Activated CD8-positive, alpha-beta memory T cell treated with anti-CD3 and anti-CD28 coated beads for 36 hours (primary cell): ENCODE measurements at regions not wholly inside any gene's neighbourhood (a gene's known extent, or its start where the extent isn't known, plus 50 kb on each side); places are given as distances from the start of the nearest gene placed in this dataset.
"Not testable (repeated sequence)": the region's sequence is repeated elsewhere in the genome, so short reads cannot be mapped to it uniquely, and the experiment has no call there.

ENCODE experiments used
- CTCF ChIA-PET: fragments of 350-600 bp; sonication (Branson Sonifier 250); formaldehyde crosslinking; loops from one replicate; lab custom pipeline; 2021; ENCODE audit warnings: antibody characterized with exemption; lab: Charles Lee
- POLR2A ChIA-PET: fragments of 350-600 bp; sonication (Branson Sonifier 250); formaldehyde crosslinking; loops from one replicate; lab custom pipeline; 2021; ENCODE audit warnings: antibody characterized with exemption; lab: Charles Lee

DNA sequence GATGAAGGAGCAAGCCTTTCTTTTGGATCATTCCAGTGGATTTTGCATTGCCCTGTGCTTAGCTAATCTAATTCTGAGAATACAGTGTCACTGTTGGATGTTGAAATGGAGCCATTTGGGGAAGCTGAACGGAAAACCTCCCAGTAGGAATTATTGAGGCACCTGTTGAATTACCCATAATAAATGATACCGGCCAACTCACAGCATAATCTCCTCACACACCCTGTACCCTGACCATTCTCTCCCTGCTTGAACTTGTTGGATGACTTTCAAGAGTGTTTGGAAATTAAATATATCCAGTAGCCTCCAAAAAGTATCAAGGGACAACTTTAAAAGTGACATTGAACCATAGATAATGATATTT, 171.4 kb upstream of the HES1 start:
- ChIA-PET CTCF (interaction anchor here (0.5 kb wide), 1 partner anchor 674 kb away, joined by 4 read pairs; no protein-coding TSS in a partner anchor), POLR2A (interaction anchor here (0.6 to 1.4 kb wide), 2 partner anchors 107 to 117 kb away, joined by 3 read pairs; no protein-coding TSS in a partner anchor)

DNA sequence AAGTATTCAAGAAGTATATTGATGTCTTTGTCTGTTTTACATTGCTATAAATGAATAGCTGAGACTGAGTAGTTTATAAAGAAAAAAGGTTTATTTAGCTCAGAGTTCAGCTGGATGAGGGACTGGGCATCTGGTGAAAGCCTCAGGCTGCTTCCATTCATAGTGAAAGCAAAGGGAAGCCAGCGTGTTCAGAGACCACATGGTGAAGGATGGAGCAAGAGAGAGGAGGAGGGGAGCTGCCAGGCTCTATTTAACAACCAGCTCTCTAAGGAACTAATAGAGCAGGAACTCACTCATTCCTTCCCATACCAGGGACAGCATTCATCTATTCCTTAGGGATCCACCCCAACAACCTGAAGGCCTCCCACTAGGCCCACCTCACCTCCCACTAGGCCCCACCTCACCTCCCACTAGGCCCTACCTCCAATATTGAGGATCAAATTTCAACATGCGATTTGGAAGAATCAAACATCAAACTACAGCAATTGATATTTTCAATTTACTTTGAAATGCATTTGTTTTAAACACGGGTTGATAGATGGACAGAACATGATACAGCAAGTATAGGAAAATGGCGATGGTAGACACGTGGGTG, 167.5 kb upstream of the HES1 start:
- CTCF ChIA-PET: no interaction called here
- POLR2A ChIA-PET: no interaction called here

DNA sequence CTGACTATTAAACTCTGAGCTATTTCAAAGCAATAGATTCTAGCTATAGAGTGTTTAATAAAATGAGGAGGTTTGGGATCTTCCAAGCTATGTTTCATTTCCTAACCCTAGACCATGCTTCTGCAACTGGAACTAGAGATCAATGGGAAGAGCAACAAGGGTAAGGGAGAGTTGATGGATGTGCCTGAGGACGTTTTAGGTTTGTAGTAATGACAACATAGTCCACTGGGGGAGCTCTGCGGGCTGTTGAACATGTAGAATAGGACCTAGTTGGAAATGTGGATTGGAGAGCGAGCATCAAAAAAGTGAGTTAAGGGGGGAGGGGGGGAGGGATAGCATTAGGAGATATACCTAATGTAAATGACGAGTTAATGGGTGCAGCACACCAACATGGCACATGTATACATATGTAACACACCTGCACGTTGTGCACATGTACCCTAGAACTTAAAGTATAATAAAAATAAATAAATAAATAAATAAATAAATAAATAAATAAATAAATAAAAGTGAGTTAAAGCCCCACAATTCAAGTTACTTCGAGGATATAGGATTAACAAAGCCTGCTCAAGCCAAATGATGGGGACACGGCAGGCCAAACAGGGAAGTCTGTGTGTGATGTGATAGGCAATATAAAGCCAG, 165.7 kb upstream of the HES1 start:
- CTCF ChIA-PET, POLR2A ChIA-PET: not testable (repeated sequence)

DNA sequence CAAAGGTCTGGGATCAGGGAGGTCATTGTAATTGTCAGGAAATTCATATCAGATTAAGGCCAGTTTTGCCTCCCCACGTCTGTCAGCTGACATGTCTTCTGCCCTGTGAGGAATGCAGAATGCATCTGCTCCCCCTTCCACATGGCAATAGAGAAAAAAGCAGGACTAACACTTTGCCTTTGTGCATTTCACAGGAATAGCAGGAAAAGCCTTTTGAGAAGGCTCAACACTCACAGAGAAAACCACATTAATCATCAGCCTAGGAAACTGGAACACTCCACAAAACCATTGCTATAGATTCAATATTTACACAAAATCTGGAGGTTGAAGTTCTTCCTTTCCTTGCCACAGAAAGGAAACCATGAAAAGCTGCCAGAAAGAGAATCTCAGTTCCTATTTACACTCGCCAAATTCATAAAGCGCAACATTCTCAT, 165.2 kb upstream of the HES1 start:
- CTCF ChIA-PET: no interaction called here
- POLR2A ChIA-PET: no interaction called here

DNA sequence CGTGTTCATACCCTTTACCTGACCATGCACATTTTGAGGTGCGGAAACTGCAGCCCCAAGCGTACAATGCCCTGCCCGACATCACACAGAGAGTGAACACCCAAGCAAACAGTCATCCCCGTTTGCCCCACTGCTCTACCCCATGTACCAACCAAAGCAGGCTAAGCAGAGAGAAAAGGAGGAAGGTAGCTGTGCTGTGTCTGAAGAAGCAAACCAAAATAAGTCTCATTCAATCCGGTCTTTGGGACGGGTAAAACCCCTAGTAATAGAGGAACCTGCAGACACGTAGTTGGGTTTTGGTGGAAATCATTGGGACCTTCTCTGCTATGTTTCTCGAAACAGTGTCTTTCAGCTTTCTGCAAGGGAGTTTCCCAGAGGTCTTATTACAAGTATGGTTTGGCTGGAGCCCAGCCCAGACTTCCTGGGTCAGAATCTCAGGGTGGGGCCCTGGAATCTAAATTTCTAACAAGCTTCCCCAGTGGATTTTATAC, 164.6 kb upstream of the HES1 start:
- ChIA-PET CTCF (no interaction called here), POLR2A (no interaction called here)

DNA sequence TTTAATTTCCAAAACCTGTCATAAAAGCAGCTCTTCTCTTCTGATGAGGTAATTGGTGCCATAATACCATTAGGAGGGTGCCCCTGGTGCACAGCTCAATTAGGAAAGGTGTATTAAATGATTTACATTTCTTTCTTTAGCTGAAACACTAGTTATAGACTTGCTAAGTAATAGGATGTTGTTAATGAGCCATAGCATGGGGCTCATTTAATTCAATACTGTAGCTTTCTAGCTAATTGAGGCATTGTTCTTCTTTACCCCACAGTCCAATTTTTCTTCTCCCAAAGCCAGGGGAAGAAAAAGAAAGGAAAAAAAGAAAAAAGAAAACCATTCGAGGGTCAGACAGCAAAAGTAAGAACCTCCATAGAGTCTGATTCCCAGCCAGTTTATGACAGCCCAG, 164.0 kb upstream of the HES1 start:
- POLR2A ChIA-PET: no interaction called here
- CTCF ChIA-PET: no interaction called here

DNA sequence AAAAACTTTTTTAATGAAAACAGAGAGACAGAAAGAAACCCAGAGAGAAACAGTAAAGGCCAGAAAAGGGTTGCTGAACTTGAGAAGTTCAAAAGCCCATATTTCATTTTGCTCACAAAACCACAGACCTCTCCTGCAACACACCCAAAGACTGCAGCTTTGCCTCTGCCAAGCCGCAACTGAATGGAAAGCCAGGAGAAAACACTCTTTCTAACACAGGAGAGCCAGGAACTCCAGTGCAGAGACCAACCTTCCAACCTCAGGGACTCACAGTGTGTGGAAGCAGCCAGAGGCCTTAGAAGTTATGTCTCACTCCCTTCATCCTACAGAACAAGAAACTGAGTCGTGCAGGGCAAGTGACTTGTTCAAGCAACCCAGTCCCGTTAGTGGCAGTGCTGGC, 163.1 kb upstream of the HES1 start:
- CTCF ChIA-PET: no interaction called here
- POLR2A ChIA-PET: no interaction called here

DNA sequence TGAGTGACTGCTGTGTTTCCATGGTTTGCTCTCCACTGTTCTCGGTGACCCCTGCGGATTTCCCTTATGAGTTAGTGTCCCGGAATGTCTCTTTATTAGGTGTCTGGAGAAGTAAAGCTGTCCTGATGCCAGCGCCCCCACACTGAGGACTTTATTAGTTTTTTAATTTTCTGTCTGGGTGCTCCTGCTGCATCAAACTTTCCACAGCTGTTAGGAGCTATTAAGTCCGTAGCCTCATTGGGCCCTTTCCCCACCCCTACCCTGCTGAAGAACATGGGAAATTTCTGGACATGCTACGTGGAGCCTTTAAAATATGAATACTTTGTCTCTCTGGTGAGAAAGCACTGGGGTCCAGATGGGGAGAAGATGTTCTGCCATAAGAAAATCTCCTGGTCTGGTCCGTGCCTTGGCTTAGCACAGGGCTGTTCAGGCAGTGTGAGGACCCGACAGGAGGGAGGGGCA, 161.7 kb upstream of the HES1 start:
- CTCF ChIA-PET: no interaction called here
- POLR2A ChIA-PET: no interaction called here

DNA sequence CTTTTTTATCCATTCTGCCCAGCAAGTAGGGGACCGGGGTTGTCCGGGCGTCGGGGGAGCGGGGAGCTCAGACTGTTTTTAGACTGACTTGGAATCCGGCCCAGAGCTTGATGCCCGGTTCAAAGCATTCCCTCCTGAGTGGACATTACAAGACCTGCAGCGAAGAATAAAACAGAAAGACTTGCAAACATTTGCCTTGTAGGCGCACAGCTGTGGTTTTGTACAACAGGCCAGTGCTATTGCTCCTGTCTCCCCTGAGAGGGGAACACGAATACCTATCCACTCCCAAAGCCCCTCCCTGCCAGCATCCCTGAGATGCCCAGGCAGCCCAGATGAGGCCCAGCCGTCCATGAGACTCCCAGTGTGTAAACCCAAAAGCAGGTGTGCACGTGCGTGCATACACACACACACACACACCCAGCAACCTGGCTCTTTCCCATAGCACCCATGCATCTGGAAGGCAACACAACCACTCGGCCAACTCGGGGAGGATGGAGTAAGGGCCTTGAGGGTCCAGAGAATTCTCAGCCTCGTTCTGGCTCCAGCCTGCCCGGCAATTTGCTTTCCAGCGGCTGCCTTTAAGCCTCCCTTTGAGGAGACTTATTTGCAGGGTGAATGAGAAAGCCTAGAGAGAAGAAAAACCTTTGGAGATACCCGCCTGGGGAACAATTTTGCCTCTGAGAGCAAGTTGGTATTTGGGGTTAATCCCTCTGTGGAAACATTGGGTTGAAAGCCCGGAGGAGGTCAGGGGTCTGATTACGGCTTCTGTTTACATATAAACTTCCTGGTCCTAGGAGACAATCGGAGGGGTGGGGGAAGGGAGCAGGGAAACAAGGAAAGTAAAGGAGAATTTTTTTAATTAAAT, 161.0 kb upstream of the HES1 start:
- CTCF ChIA-PET: no interaction called here
- POLR2A ChIA-PET: no interaction called here

DNA sequence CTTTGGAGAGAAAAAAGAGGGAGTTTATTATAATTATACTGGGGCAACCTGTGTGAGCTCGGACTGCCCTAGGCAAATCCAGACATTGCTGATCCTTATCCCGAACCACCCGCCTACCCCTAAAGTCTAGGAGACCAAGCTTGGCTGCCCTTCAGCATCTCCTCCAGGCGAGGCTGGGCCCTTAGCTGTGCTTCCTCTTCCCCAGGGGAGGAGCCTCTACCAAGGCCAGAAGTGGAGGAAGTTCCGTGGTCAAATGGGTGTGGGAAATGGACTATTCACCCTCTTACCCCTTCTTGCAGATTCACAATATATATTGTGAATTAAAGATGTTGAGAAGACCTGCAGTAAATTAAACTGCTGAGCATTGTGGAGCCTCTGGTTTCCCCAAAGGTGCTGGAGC, 158.3 kb upstream of the HES1 start:
- ChIA-PET CTCF (no interaction called here), POLR2A (no interaction called here)

DNA sequence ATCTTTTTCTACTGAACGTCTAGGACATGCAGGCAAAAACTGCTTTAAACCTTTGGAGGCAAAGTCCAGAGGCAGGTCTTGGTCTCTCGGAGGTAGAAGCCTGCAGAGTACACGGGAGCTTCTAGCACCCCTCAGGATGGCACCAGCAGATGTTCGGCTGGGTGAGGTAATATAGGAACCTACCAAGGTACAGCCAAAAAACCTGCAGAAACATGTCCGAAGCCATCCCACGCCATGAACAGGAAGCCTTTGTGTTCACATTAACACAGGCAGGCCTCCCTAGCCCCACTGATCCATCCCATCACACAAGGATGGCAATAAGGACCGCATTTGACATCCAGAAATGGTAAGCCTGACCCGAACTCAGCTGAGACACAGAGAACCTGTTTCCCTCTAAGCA, 157.9 kb upstream of the HES1 start:
- POLR2A ChIA-PET: no interaction called here
- CTCF ChIA-PET: no interaction called here

DNA sequence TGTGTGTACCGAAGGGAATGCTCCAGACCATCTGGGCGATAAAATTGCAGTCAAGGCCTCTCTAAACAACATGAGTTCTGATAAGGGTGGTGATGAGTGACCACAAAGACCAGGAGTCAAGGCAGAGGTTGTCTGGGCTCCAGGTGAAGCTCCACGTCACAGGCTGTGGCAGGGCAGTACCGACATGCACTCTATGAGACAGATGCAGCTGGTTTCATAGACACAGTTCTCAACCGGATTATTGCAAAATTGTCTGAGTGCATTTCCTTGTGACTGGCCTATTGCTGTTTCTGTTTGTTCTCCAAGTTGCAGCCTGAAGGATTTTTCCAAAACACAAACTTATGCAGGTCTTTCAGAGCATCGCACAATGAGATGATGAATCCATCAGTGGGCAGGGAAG, 157.5 kb upstream of the HES1 start:
- ChIA-PET POLR2A (no interaction called here), CTCF (no interaction called here)

DNA sequence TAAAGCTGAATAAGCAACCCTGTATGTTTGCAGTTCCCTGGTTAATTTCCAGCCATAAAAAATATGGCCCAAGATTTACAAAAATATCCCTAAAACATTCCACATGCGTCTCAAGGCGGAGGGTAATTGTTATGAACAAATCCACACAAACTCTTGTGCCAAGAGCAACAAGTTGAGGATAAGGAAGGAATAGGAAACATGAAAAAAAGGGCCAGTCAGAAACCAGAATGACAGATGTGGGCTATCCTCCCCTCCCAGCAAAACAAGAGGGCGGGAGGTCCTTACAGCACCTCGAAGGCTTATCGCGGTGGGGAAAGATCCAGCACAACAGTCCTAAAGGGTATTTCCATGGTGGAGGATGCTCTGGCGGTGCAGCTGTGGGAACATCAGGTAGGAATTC, 155.6 kb upstream of the HES1 start:
- ChIA-PET CTCF (no interaction called here), POLR2A (no interaction called here)

DNA sequence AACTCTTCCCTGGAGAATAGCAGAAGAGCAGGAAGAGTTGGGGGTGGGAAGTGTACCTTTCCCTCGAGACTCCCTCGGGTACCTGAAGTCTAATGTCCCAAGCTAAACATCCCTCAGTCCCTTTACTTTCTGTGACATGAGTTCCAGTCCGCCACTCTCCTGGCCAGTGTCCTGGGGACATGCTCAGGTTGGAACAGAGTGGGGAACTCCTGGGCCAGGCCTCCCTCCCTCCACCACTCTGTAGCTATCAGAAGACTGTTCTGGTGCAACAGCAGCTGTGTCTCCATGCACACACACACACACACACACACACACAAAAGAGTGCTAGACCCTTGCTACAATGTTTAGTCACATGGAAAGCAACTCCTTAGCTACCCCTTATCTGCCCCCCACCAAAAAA, 155.0 kb upstream of the HES1 start:
- ChIA-PET CTCF (no interaction called here), POLR2A (no interaction called here)

DNA sequence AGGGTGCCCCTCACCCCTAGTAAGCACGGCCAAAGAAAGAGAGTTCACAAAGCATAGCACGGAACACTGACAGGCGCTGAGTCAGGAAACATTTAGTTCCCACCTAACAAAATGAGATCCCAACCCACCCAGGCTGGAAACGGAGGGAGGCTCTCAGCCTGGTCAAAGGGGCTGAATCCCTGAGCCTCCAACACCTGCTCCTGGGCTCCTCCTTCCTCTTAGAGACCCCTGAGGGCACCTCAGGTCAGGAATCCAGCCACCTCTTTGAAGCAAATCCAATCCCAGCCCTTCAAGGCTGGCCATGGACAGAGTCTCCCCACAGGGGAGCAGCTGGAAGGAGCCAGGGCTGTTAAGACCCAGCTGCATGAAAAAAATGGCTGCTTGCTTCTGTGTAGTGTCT, 154.4 kb upstream of the HES1 start:
- ChIA-PET CTCF (no interaction called here), POLR2A (no interaction called here)

DNA sequence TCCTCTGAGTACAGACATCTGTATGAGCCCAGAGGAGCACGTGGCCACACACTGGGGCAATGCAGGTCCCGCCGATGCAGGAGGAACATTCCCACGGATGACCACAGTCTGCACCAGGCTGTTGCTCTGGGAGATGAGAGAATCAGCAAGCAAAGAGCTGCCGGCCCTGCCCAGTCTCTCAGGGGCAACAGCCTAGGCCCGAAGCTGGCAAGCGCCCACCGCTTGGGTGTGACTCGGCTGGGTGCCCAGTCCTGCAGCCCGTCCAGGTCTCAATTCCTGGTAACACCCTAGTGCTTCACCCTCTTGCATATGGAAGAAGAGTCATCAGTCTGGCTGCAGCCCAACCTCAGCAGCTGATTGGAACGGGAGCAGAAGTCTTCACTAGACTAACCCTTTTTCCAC, 153.7 kb upstream of the HES1 start:
- CTCF ChIA-PET: no interaction called here
- POLR2A ChIA-PET: no interaction called here

DNA sequence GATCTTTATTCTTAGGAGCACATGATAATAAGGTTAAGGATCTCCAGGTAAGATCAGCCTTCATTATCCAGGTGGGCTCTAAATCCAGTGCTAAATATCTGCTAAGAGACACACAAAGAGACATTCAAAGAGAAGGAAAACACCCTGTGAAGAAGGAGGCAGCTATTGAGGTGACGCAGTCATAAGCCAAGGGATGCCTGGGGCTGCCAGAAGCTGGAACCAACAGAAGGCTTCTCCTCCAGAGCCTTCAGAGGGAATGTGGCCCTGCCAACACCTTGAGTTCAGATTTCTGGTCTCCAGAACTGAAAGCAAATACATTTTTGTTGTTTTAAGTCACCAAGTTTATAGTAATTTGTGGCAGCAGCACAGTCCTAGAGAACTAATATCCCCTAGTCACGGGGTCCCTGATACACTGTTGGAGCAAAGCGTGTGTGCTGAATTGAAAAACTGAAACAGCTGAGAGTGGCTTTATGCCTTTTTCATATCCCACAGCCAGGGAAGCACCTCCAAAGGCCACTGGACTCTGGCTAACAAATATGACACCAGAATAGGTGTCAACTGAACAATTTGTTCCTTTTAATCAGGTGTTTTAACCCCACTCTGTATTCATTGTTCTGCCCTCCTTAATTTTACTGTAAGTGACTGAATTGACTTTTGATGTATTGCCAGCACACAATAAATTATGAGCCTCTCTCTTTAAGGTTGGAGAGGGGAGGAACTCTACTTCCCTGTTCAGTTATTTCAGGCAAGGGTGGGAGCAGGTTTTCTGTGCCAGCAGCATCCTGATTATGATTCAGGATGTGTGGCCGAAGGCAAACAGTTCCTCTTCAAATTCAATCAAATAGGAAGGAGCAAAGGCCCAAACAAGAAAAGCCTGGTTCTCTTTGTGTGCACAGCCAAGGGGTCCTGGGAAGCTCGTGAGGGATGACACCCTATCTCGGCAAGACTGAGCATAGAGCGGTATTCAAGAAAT, 151.8 kb upstream of the HES1 start:
- CTCF ChIA-PET: interaction anchor here (0.5 kb wide), 1 partner anchor 149 kb away, joined by 3 read pairs; no protein-coding TSS in a partner anchor

DNA sequence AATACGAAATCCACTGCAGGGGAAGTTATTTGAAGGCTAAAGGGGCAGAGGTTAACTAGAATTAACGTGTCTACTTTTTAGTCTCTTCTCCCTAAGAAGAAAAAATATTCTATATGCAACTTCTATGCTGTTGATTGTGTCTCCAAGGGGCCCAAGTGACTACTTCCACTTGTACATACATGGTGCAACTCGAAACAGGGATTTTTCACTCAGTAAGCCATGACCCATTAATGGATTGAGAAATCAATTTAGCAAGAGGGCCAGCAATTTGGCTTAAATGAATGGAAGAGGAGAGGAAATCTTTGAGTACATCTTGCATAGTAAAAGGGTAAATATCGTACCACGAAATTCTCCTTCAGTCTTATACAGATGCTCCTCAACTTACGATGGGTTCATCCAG, 151.1 kb upstream of the HES1 start:
- POLR2A ChIA-PET: no interaction called here
- CTCF ChIA-PET: no interaction called here

More for the DNA sequence above, 151.8 kb upstream of the HES1 start:
- POLR2A ChIA-PET: no interaction called here

DNA sequence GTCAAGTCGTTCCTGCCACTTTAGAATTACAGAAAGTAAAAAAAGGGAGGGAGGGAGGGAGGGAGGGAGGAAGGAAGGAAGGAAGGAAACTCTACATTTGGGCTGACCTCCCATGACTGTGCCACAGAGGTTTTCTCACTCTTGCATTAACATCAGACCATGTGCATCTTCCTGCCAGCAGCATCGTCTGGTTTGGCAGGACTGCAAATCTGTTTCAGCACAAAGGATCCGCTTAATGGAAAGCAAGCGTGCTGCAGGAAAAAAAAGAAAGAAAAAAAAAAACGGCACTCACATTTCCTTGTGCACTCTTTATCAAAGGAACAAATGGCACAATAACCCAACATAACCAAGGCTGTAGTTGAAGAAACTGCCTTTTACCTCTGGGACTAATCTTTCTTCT, 148.8 kb upstream of the HES1 start:
- CTCF ChIA-PET: no interaction called here
- POLR2A ChIA-PET: no interaction called here
